Thymus (tissue), 11 donors: ENCODE measurements at regions not wholly inside any gene's neighbourhood (a gene's known extent, or its start where the extent isn't known, plus 50 kb on each side); places are given as distances from the start of the nearest gene placed in this dataset.
"Not testable (repeated sequence)": the region's sequence is repeated elsewhere in the genome, so short reads cannot be mapped to it uniquely, and the experiment has no call there.

Source experiments
- DNase-seq, 9 donors: peaks; one replicate each; pipeline ENCODE4 v3.0.0-alpha.2; 2013; ENCODE audit warnings: low spot score in 9 of 9, low read depth in 6 of 9, missing footprints in 1 of 9
- H3K27ac ChIP-seq, 2 donors: one replicate each; pipeline ENCODE4 v1.5.1; 2013; ENCODE audit warnings: control low read depth in 1 of 2, low read depth in 1 of 2, low read length in 1 of 2, mild to moderate bottlenecking in 1 of 2, moderate library complexity in 1 of 2
- H3K27me3 ChIP-seq, 2 donors: one replicate each; pipeline ENCODE4 v1.5.1; 2013; ENCODE audit warnings: low read length in 1 of 2; ENCODE audit not compliant: control insufficient read depth in 2 of 2, insufficient read depth in 1 of 2
- H3K36me3 ChIP-seq, 2 donors: one replicate each; pipeline ENCODE4 v1.5.1; 2013; ENCODE audit warnings: low read length in 1 of 2, mild to moderate bottlenecking in 1 of 2, moderate library complexity in 1 of 2; ENCODE audit not compliant: control insufficient read depth in 2 of 2, insufficient read depth in 2 of 2
- H3K4me1 ChIP-seq, 2 donors: one replicate each; pipeline ENCODE4 v1.5.1; 2013; ENCODE audit warnings: low read length in 2 of 2; ENCODE audit not compliant: control insufficient read depth in 2 of 2, insufficient read depth in 2 of 2
- H3K4me3 ChIP-seq, 2 donors: one replicate each; pipeline ENCODE4 v1.5.1; 2013; ENCODE audit warnings: low read length in 2 of 2, control low read depth in 1 of 2, mild to moderate bottlenecking in 1 of 2
- H3K9me3 ChIP-seq, 2 donors: one replicate each; pipeline ENCODE4 v1.5.1; 2013; ENCODE audit warnings: low read length in 1 of 2, mild to moderate bottlenecking in 1 of 2; ENCODE audit not compliant: control insufficient read depth in 2 of 2, insufficient read depth in 1 of 2
- WGBS: extraction: QIAGEN DNeasy Blood & Tissue Kit; methylation state at CpG from one replicate; pipeline ENCODE4 v1.1.7; 2013; 5-methylcytosine and 5-hydroxymethylcytosine counted together
- donor health status: healthy.

DNA sequence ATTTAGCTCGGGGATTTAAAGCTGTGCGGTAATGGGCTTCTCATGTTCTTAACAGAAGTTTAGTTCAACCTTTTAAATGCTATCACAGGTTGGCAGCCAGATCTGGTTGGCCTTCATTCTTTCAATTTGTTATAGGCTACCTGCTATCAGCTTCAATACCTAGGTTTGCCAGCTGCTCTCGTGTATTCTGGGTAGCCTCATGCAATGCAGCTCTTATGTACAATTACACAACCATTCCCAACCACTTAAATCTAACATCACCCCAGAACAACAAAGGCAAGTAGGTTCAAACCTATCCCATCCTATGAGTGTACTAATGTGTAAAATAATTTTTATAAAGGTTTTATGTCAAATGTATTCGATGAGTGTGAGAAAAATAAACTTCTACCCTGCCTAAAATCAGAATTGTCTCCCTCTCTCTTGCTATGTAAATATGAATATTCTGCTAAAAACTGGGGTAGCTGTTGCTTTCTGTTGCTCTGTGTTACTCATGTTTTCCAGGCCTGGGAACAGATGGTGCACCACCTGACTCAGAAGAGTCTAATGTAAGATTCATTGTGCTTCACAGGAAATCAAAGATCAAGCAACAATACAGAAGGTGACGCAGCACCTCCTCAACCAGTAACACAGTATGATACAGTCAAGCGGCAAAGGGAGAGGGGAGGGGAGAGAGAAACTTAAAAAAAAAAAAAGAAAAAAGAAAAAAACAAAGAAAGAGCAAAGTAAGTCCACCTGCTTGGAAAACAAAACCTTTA, 188.6 kb downstream of the ETV1 start:
- peak in 1 of 9 donors; percentile 17 for DNase-seq
- Histone ChIP-seq H3K36me3 (no peaks in the 10 kb centered on the region), H3K27ac (no peak overlapping the region), H3K4me1 (no peaks in the 10 kb centered on the region), H3K9me3 (peaks cover 0 to 12% of the 10 kb centered on the region in 2 donors), H3K27me3 (no peaks in the 10 kb centered on the region), H3K4me3 (no peak overlapping the region)
- 90% methylated on average over 6 of the region's 6 CpGs for WGBS

DNA sequence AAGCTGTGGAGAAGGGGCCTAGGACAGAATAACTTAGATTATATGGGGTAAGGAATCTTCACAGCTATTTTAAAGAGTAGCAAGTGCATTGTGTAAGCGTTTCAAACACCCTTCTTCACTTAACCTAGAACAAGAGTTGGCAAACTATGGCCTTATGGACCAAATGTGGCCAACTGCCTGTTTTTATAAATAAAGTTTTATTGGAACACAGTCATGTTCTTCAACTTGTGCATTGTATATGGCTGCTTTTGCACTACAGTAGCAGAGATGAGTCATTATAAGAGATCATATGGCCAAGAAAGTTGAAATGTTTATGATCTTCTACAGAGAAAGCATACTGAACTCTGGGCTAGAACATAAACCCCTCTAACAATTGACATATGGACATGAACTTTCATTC, 187.8 kb downstream of the ETV1 start:
- H3K4me1 ChIP-seq: no peaks in the 10 kb centered on the region
- WGBS: 83% methylated on average over 1 of the region's 1 CpG
- DNase-seq: no peak
- H3K27ac ChIP-seq: no peak overlapping the region
- no peaks in the 10 kb centered on the region for H3K36me3 ChIP-seq
- H3K4me3 ChIP-seq: no peak overlapping the region
- peaks cover 0 to 12% of the 10 kb centered on the region in 2 donors for H3K9me3 ChIP-seq
- no peaks in the 10 kb centered on the region for H3K27me3 ChIP-seq

DNA sequence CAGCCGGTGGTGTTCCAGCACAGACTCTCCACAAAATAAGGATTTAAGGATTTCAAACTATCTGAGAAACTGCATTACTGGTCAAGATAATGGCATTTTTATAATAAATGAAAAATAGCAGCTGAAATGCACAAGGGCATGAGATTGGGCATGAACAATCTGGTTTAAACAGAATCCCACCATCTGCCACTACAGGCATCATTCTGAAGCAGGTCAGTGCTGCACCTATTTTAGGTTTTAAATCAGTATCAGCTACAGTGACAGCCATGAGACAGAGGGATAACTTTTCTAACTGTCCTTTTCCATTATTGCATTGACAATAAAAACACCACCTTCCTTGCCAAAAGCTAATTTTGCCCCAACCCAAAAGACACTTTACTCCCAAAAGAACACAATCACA, 186.8 kb downstream of the ETV1 start:
- no peaks in the 10 kb centered on the region for H3K27me3 ChIP-seq
- H3K36me3 ChIP-seq: no peaks in the 10 kb centered on the region
- H3K4me1 ChIP-seq: no peaks in the 10 kb centered on the region
- 97% methylated on average over 1 of the region's 1 CpG for WGBS
- H3K4me3 ChIP-seq: no peak overlapping the region
- H3K27ac ChIP-seq: no peak overlapping the region
- peaks cover 0 to 12% of the 10 kb centered on the region in 2 donors for H3K9me3 ChIP-seq
- no peak for DNase-seq

DNA sequence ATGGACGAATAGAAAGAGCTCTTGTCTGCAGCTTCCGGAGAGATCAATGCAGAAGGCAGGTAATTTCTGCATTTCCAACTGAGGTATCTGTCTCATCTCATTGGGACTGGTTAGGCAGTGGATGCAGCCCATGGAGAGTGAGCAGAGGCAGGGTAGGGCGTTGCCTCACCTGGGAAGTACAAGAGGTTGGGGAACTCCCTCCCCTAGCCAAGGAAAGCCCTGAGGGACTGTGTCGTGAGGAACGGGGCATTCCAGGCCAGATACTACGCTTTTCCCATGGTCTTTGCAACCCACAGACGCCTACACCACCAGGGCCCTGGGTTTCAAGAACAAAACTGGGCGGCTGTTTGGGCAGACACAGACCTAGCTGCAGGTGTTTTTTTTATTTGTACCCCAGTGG, 186.3 kb downstream of the ETV1 start:
- WGBS: 92% methylated on average over 8 of the region's 8 CpGs
- H3K36me3 ChIP-seq: no peaks in the 10 kb centered on the region
- H3K4me1 ChIP-seq: no peaks in the 10 kb centered on the region
- no peak overlapping the region for H3K27ac ChIP-seq
- H3K27me3 ChIP-seq: no peaks in the 10 kb centered on the region
- H3K9me3 ChIP-seq: peaks cover 0 to 12% of the 10 kb centered on the region in 2 donors
- no peak for DNase-seq
- no peak overlapping the region for H3K4me3 ChIP-seq

DNA sequence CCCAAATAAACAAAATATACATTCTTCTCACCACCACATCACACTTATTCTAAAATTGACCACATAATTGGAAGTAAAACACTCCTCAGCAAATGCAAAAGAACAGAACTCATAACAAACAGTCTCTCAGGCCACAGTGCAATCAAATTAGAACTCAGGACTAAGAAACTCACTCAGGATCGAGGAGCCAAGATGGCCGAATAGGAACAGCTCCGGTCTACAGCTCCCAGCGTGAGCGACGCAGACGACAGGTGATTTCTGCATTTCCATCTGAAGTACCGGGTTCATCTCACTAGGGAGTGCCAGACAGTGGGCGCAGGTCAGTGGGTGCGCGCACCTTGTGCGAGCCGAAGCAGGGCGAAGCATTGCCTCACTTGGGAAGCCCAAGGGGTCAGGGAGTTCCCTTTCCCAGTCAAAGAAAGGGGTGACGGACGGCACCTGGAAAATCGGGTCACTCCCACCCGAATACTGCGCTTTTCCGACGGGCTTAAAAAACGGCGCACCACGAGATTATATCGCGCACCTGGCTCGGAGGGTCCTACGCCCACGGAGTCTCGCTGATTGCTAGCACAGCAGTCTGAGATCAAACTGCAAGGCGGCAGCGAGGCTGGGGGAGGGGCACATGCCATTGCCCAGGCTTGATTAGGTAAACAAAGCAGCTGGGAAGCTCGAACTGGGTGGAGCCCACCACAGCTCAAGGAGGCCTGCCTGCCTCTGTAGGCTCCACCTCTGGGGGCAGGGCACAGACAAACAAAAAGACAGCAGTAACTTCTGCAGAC, 183.2 kb downstream of the ETV1 start:
- DNase-seq, H3K4me3 ChIP-seq, H3K4me1 ChIP-seq, H3K36me3 ChIP-seq, H3K27ac ChIP-seq, H3K27me3 ChIP-seq: not testable (repeated sequence)
- H3K9me3 ChIP-seq: peaks cover 0 to 12% of the 10 kb centered on the region in 2 donors
- 91% methylated on average over 33 of the region's 33 CpGs for WGBS

DNA sequence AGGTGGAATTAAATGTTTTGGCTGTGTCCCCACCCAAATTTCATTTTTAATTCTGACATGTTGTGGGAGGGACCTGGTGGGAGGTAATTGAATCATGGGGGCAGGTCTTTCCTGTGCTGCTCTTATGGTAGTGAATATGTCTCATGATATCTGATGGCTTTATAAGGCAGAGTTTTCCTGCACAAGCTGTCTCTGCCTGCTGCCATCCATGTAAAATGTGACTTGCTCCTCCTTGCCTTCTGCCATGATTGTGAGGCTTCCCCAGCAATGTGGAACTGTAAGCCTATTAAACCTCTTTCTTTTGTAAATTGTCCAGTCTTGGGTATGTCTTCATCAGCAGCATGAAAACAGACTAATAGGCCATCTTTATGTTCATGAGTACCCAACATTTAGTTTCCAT, 172.2 kb downstream of the ETV1 start:
- H3K27me3 ChIP-seq, H3K36me3 ChIP-seq, H3K4me1 ChIP-seq, H3K27ac ChIP-seq, DNase-seq, H3K4me3 ChIP-seq, H3K9me3 ChIP-seq: not testable (repeated sequence)

DNA sequence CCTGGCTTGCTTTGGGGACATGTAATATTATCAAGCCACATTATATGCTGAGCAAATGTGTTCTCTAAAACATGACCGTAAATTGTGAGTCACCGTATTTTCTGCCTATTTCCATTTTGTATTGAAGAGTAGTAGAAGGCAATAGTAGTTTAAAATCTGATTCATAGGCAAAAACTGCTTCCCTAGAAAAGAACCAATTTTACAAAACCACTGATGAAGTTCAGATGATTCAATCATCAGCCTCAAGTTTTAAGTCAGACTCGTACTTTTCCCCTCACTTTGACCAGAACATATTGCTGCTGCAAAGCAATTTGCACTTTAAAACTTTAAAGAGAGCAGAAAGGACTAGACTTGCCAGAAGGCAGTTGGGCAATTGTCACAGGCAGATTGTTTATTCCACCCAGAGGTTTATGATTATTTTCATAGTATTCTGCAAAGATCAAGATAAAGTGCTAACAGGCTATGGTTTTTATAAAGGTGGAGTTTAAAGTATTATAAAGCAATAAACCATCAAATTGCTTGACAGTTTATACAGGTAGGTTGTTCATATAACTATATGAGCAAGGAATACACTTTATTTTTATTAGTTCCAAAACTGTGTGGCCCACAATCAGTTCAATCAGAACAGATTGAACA, 168.2 kb downstream of the ETV1 start:
- Histone ChIP-seq H3K4me1 (no peaks in the 10 kb centered on the region), H3K9me3 (no peaks in the 10 kb centered on the region), H3K4me3 (no peak overlapping the region), H3K27ac (no peak overlapping the region), H3K36me3 (no peaks in the 10 kb centered on the region), H3K27me3 (no peaks in the 10 kb centered on the region)
- WGBS: 94% methylated on average over 3 of the region's 3 CpGs
- DNase-seq: no peak

DNA sequence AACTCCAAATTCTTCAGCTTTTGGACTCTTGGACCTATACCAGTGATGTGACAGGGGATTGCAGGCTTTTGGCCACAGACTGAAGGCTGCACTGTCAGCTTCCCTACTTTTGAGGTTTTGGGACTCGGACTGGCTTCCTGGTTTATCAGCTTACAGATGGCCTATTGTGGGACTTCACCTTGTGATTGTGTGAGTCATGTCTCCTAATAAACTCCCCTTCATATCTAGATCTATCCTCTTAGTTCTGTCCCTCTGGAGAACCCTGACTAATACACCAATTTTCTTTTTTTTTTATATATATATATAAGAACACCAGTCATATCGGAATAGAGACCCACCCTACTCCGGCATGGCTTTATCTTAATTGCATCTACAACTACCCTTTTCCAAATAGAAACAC, 166.8 kb downstream of the ETV1 start:
- no peak overlapping the region for H3K4me3 ChIP-seq
- no peaks in the 10 kb centered on the region for H3K36me3 ChIP-seq
- H3K27ac ChIP-seq: no peak overlapping the region
- DNase-seq: no peak
- 88% methylated on average over 3 of the region's 3 CpGs for WGBS
- no peaks in the 10 kb centered on the region for H3K4me1 ChIP-seq
- no peaks in the 10 kb centered on the region for H3K27me3 ChIP-seq
- no peaks in the 10 kb centered on the region for H3K9me3 ChIP-seq

DNA sequence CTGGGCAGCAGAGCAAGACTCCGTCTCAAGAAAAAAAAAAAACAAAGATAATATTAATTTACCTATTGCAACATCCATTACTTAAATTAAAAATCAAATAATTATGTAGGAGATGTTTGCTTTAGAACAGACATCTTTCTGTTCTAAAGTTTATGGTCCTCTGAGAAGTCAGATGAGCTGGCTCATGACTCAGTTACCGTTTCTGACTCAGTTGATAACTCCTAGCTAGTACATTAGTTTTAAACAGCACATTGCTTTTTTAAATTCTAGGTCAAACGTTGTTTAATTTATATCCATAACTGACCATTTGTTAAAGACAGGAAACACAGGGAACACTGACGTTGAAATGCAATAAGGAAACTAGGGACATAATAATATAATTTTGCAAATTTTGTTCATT, 162.7 kb downstream of the ETV1 start:
- no peak for DNase-seq
- no peaks in the 10 kb centered on the region for H3K4me1 ChIP-seq
- no peaks in the 10 kb centered on the region for H3K36me3 ChIP-seq
- 91% methylated on average over 4 of the region's 4 CpGs for WGBS
- no peak overlapping the region for H3K27ac ChIP-seq
- no peak overlapping the region for H3K4me3 ChIP-seq
- H3K9me3 ChIP-seq: no peaks in the 10 kb centered on the region
- no peaks in the 10 kb centered on the region for H3K27me3 ChIP-seq
